Panc1 (cell line): ENCODE measurements at regions not wholly inside any gene's neighbourhood (a gene's known extent, or its start where the extent isn't known, plus 50 kb on each side); places are given as distances from the start of the nearest gene placed in this dataset.

ENCODE experiments used
- ATAC-seq: fragments of 200-7000 bp; cut with Tn5 transposase; 2 replicates; pipeline ENCODE4 v1.9.1; 2020; ENCODE audit warnings: mild to moderate bottlenecking, moderate library complexity
- BruUV-seq: library from RNA; stranded (reverse); fragments of 400-500 nt; replicated peaks from 2 replicates; lab custom pipeline; 2021; lab: Mats Ljungman, UMichigan
- CTCF ChIA-PET: fragments of 300-600 bp; sonication (Branson Sonifier 250); formaldehyde crosslinking; loops from one replicate; lab custom pipeline; 2022; ENCODE audit warnings: antibody characterized with exemption; lab: Charles Lee
- POLR2A ChIA-PET: fragments of 300-600 bp; sonication (Branson Sonifier 250); formaldehyde crosslinking; loops from one replicate; lab custom pipeline; 2022; ENCODE audit warnings: antibody characterized with exemption; lab: Charles Lee
- DNase-seq: peaks from one replicate; pipeline ENCODE4 v3.0.0-alpha.2; 2010; ENCODE audit warnings: low read depth, low spot score
- H3K27ac ChIP-seq: 2 replicates; pipeline ENCODE4 v1.5.1; 2011; ENCODE audit warnings: mild to moderate bottlenecking, low read length, inconsistent platforms
- H3K27me3 ChIP-seq: fragments of 200-500 bp; sonication (Bioruptor generic); 2 replicates; pipeline ENCODE4 v1.6.0; 2014; ENCODE audit warnings: low read length, inconsistent platforms; ENCODE audit not compliant: control insufficient read depth, insufficient read depth
- H3K36me3 ChIP-seq: fragments of 200-500 bp; sonication (Bioruptor generic); 2 replicates; pipeline ENCODE4 v1.5.1; 2014; ENCODE audit warnings: inconsistent platforms, mild to moderate bottlenecking, low read length, moderate library complexity; ENCODE audit not compliant: control insufficient read depth, insufficient read depth
- H3K4me1 ChIP-seq: 2 replicates; pipeline ENCODE4 v1.5.1; 2011; ENCODE audit warnings: inconsistent platforms, mild to moderate bottlenecking, low read length, moderate library complexity; ENCODE audit not compliant: control insufficient read depth, insufficient read depth
- H3K4me3 ChIP-seq, 2 experiments: 2 replicates each; pipeline ENCODE4 v1.5.1; 2011 to 2012; ENCODE audit warnings: low read depth in 2 of 2, low read length in 2 of 2, mild to moderate bottlenecking in 2 of 2, inconsistent platforms in 1 of 2, moderate library complexity in 1 of 2
- H3K9me3 ChIP-seq: fragments of 200-500 bp; sonication (Bioruptor generic); 2 replicates; pipeline ENCODE4 v1.5.1; 2014; ENCODE audit warnings: low read depth, mild to moderate bottlenecking, inconsistent platforms, low read length, moderate library complexity; ENCODE audit not compliant: control insufficient read depth, insufficient read depth
- POLR2AphosphoS5 ChIP-seq: IDR thresholded peaks from 2 replicates; pipeline ENCODE4 v1.6.1; 2012; ENCODE audit warnings: mild to moderate bottlenecking, low read depth, low read length, moderate library complexity
- REST ChIP-seq, 2 experiments: IDR thresholded peaks; 2 replicates each; pipeline ENCODE4 v1.6.1; 2011 to 2012; ENCODE audit warnings: low read depth in 2 of 2, control low read depth in 1 of 2, low read length in 1 of 2, mild to moderate bottlenecking in 1 of 2, moderate library complexity in 1 of 2; ENCODE audit not compliant: insufficient read depth in 1 of 2
- SIN3A ChIP-seq: IDR thresholded peaks from 2 replicates; pipeline ENCODE4 v1.6.1; 2012; ENCODE audit warnings: low read depth, mild to moderate bottlenecking, low read length, moderate library complexity, borderline replicate concordance; ENCODE audit not compliant: insufficient read depth
- TCF7L2 ChIP-seq: IDR thresholded peaks from 2 replicates; pipeline ENCODE4 v1.6.1; 2011; ENCODE audit warnings: mild to moderate bottlenecking, low read depth, low read length, inconsistent platforms
- in situ Hi-C: cut with HindIII; loops from 2 replicates; pipeline ENCODE4 v1.10.0; 2016; ENCODE audit warnings: low sequenced_read_pairs, low pct_unique_long_range_greater_than_20kb
- intact Hi-C: fragments of 100-400 bp; cut with micrococcal nuclease; formaldehyde crosslinking; loops from one replicate; pipeline ENCODE4 v1.10.0; 2022; ENCODE audit not compliant: unreplicated experiment
- TF ChIP-seq, protein P1 (sequence below): fragments of 450-650 bp; IDR thresholded peaks from 2 replicates; pipeline ENCODE4 v1.5.1; 2017; ENCODE audit warnings: mild to moderate bottlenecking

GRCh38 chr3:140828585-140828984, 113.1 kb upstream of the SLC25A36 start:
- POLR2A ChIA-PET = no interaction called here
- Histone ChIP-seq H3K36me3 (no peaks in the 10 kb centered on the region), H3K9me3 (no peaks in the 10 kb centered on the region), H3K27me3 (no peaks in the 10 kb centered on the region), H3K4me1 (no peaks in the 10 kb centered on the region), H3K27ac (no peak overlapping the region), H3K4me3 (no peak overlapping the region)
- in situ Hi-C loops (no loop called here), intact Hi-C loops (no loop called here)
- BruUV-seq = no TSS peak
- CTCF ChIA-PET = no interaction called here
- TF ChIP-seq REST (IDR thresholded peaks at IDR 0.05; ENCODE audit: insufficient read depth in 1 of 2, low read depth in 2 of 2, low read length in 1 of 2) = no peak
- TF ChIP-seq, protein P1, sequence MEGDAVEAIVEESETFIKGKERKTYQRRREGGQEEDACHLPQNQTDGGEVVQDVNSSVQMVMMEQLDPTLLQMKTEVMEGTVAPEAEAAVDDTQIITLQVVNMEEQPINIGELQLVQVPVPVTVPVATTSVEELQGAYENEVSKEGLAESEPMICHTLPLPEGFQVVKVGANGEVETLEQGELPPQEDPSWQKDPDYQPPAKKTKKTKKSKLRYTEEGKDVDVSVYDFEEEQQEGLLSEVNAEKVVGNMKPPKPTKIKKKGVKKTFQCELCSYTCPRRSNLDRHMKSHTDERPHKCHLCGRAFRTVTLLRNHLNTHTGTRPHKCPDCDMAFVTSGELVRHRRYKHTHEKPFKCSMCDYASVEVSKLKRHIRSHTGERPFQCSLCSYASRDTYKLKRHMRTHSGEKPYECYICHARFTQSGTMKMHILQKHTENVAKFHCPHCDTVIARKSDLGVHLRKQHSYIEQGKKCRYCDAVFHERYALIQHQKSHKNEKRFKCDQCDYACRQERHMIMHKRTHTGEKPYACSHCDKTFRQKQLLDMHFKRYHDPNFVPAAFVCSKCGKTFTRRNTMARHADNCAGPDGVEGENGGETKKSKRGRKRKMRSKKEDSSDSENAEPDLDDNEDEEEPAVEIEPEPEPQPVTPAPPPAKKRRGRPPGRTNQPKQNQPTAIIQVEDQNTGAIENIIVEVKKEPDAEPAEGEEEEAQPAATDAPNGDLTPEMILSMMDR = no peak
- TF ChIP-seq TCF7L2 = no peak
- no peak for TF ChIP-seq POLR2AphosphoS5
- TF ChIP-seq SIN3A = no peak
- ATAC-seq (no peak), DNase-seq (no peak)

DNA sequence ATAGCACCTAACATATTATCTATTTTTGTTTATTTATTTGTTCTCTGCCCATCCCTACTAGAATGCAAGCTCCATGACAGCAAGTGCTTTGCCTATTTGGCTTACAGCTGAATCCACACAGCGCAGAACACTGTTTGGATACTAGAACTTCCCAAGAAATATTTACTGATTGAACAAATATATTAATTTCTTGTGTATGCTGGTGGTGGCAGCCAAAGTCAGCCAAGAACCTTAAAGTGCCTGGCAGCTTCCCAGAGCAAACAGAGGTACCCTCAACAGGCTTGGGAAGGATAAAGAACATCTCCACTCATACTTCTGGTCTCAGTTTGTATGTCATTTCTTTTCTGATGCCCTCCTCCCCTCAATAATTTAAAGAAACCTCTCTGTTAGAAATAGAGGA, 111.8 kb upstream of the SLC25A36 start:
- Histone ChIP-seq H3K36me3 (no peaks in the 10 kb centered on the region), H3K27ac (no peak overlapping the region), H3K4me1 (no peaks in the 10 kb centered on the region), H3K27me3 (no peaks in the 10 kb centered on the region), H3K9me3 (no peaks in the 10 kb centered on the region), H3K4me3 (no peak overlapping the region)
- in situ Hi-C loops = no loop called here
- BruUV-seq = no TSS peak
- ATAC-seq = no peak
- no peak for TF ChIP-seq SIN3A
- POLR2A ChIA-PET = no interaction called here
- intact Hi-C loops = no loop called here
- no peak for DNase-seq
- CTCF ChIA-PET = no interaction called here

GRCh38 chr3:140830391-140830790, 111.2 kb upstream of the SLC25A36 start:
- no TSS peak for BruUV-seq

More at GRCh38 chr3:140830391-140830790, 111.2 kb upstream of the SLC25A36 start:
- intact Hi-C loops (no loop called here), in situ Hi-C loops (no loop called here)
- DNase-seq (no peak), ATAC-seq (no peak)
- Histone ChIP-seq H3K9me3 (no peaks in the 10 kb centered on the region), H3K27me3 (no peaks in the 10 kb centered on the region), H3K36me3 (no peaks in the 10 kb centered on the region), H3K4me3 (no peak overlapping the region), H3K27ac (no peak overlapping the region), H3K4me1 (no peaks in the 10 kb centered on the region)
- CTCF ChIA-PET = no interaction called here
- POLR2A ChIA-PET = no interaction called here
- TF ChIP-seq, protein P1 = no peak
- no peak for TF ChIP-seq SIN3A
- no peak for TF ChIP-seq REST (IDR thresholded peaks at IDR 0.05; ENCODE audit: insufficient read depth in 1 of 2, low read depth in 2 of 2, low read length in 1 of 2)
- no peak for TF ChIP-seq POLR2AphosphoS5
- no peak for TF ChIP-seq TCF7L2
